H1 (cell line): ENCODE measurements at regions not wholly inside any gene's neighbourhood (a gene's known extent, or its start where the extent isn't known, plus 50 kb on each side); places are given as distances from the start of the nearest gene placed in this dataset.

ENCODE experiments used
- CTCF ChIA-PET: fragments of 300-600 bp; sonication (Branson Sonifier 250); formaldehyde crosslinking; loops from one replicate; lab custom pipeline; 2021; ENCODE audit not compliant: partially characterized antibody; lab: Charles Lee
- POLR2A ChIA-PET: fragments of 300-600 bp; sonication (Branson Sonifier 250); formaldehyde crosslinking; loops from one replicate; lab custom pipeline; 2021; ENCODE audit warnings: inconsistent platforms; ENCODE audit not compliant: partially characterized antibody; lab: Charles Lee
- DNase-seq, 2 experiments: peaks; one replicate each; pipeline versions ENCODE4 v3.0.0 to v3.0.0-alpha.2; 2010 to 2022; ENCODE audit warnings: low spot score in 2 of 2, low read depth in 1 of 2, mixed read lengths in 1 of 2
- FAIRE-seq: peaks from 2 replicates; lab custom pipeline; 2011; peaks lifted over from hg19 to GRCh38; lab: Jason Lieb, UNC
- H2AFZ ChIP-seq: 2 replicates; pipeline ENCODE4 v1.8.1; 2012; ENCODE audit warnings: low read length, inconsistent platforms
- H2AK5ac ChIP-seq: 2 replicates; pipeline ENCODE4 v1.6.1; 2013; ENCODE audit warnings: low read depth, low read length
- H2BK120ac ChIP-seq: replicated peaks from 2 replicates; pipeline ENCODE3; 2013; ENCODE audit warnings: low read depth, low read length, inconsistent platforms
- H2BK12ac ChIP-seq: 2 replicates; pipeline ENCODE4 v1.6.1; 2013; ENCODE audit warnings: low read depth, low read length
- H2BK15ac ChIP-seq: 2 replicates; pipeline ENCODE4 v1.6.1; 2013; ENCODE audit warnings: low read length
- H2BK20ac ChIP-seq: 2 replicates; pipeline ENCODE4 v1.6.1; 2013; ENCODE audit warnings: low read length
- H2BK5ac ChIP-seq: 2 replicates; pipeline ENCODE4 v1.6.1; 2013; ENCODE audit warnings: low read depth, low read length
- H3K14ac ChIP-seq: 2 replicates; pipeline ENCODE4 v1.6.1; 2013; ENCODE audit warnings: inconsistent platforms; ENCODE audit not compliant: insufficient read length
- H3K18ac ChIP-seq: 2 replicates; pipeline ENCODE4 v1.6.1; 2013; ENCODE audit warnings: low read length; ENCODE audit errors: extremely low read depth
- H3K23ac ChIP-seq: 2 replicates; pipeline ENCODE4 v1.6.1; 2013; ENCODE audit warnings: inconsistent platforms; ENCODE audit not compliant: insufficient read length
- H3K23me2 ChIP-seq: 2 replicates; pipeline ENCODE4 v1.6.1; 2013; ENCODE audit warnings: low read depth, low read length
- H3K27ac ChIP-seq: 2 replicates; pipeline ENCODE4 v1.6.1; 2011; ENCODE audit warnings: low read depth, low read length, inconsistent platforms
- H3K27me3 ChIP-seq, 4 experiments: replicated peaks in 1 of 4; 1 replicate in 1 of 4; 2 replicates in 3 of 4; pipeline versions ENCODE4 v1.6.1 to v1.8.1; 2011 to 2013; ENCODE audit warnings: low read length in 3 of 4, mild to moderate bottlenecking in 3 of 4, inconsistent platforms in 2 of 4, mixed read lengths in 2 of 4, moderate library complexity in 1 of 4; ENCODE audit not compliant: control insufficient read depth in 3 of 4, insufficient read depth in 3 of 4; ENCODE audit errors: extremely low read depth in 1 of 4
- H3K36me3 ChIP-seq, 4 experiments: 2 replicates each; pipeline versions ENCODE4 v1.6.1 to v1.8.1; 2011 to 2013; ENCODE audit warnings: mild to moderate bottlenecking in 4 of 4, low read length in 3 of 4, moderate library complexity in 2 of 4, control low read depth in 1 of 4, inconsistent platforms in 1 of 4; ENCODE audit not compliant: insufficient read depth in 4 of 4, control insufficient read depth in 2 of 4
- H3K4ac ChIP-seq: replicated peaks from 2 replicates; pipeline ENCODE3; 2013; ENCODE audit warnings: low read length, low read depth, mixed read lengths, inconsistent platforms; ENCODE audit not compliant: insufficient read length
- H3K4me1 ChIP-seq, 4 experiments: replicated peaks in 1 of 4; 1 replicate in 1 of 4; 2 replicates in 3 of 4; pipeline versions ENCODE4 v1.6.1 to v1.8.1; 2011 to 2013; ENCODE audit warnings: low read length in 3 of 4, inconsistent platforms in 2 of 4, mixed read lengths in 1 of 4; ENCODE audit not compliant: insufficient read depth in 4 of 4, control insufficient read depth in 3 of 4
- H3K4me2 ChIP-seq, 2 experiments: 2 replicates each; pipeline versions ENCODE4 v1.6.1 to v1.8.1; 2011 to 2013; ENCODE audit warnings: low read depth in 2 of 2, low read length in 2 of 2, control low read depth in 1 of 2, inconsistent platforms in 1 of 2, mild to moderate bottlenecking in 1 of 2; ENCODE audit not compliant: insufficient read depth in 1 of 2
- H3K4me3 ChIP-seq, 4 experiments: fragments of 200-600, 300-600 bp in 1 of 4; sonication (generic), shearing (Covaris generic), sonication (Bioruptor Twin) in 1 of 4; 2 replicates each; pipeline versions ENCODE4 v1.5.1 to v1.8.1; 2011 to 2016; ENCODE audit warnings: low read length in 4 of 4, low read depth in 3 of 4, control low read depth in 2 of 4, inconsistent platforms in 2 of 4, mild to moderate bottlenecking in 2 of 4, mixed read lengths in 1 of 4, moderate library complexity in 1 of 4; ENCODE audit not compliant: insufficient read depth in 2 of 4; ENCODE audit errors: extremely low read depth in 1 of 4
- H3K56ac ChIP-seq: replicated peaks from 2 replicates; pipeline ENCODE3; 2013; ENCODE audit warnings: low read depth, mild to moderate bottlenecking, mixed read lengths, low read length, inconsistent platforms; ENCODE audit not compliant: insufficient read length
- H3K79me1 ChIP-seq: 2 replicates; pipeline ENCODE4 v1.6.1; 2013; ENCODE audit warnings: low read depth, low read length, control low read depth
- H3K79me2 ChIP-seq, 2 experiments: 2 replicates each; pipeline versions ENCODE4 v1.6.1 to v1.8.1; 2012 to 2013; ENCODE audit warnings: low read length in 2 of 2, mild to moderate bottlenecking in 2 of 2, inconsistent platforms in 1 of 2; ENCODE audit not compliant: insufficient read depth in 2 of 2, control insufficient read depth in 1 of 2
- H3K9ac ChIP-seq, 4 experiments: replicated peaks in 1 of 4; 1 replicate in 1 of 4; 2 replicates in 3 of 4; pipeline versions ENCODE4 v1.6.1 to v1.8.1; 2011 to 2013; ENCODE audit warnings: low read depth in 3 of 4, low read length in 3 of 4, control low read depth in 2 of 4, mild to moderate bottlenecking in 2 of 4, moderate library complexity in 2 of 4, inconsistent platforms in 1 of 4; ENCODE audit errors: extremely low read depth in 1 of 4
- H3K9me3 ChIP-seq, 2 experiments: 2 replicates each; pipeline versions ENCODE4 v1.6.1 to v1.8.1; 2012 to 2013; ENCODE audit warnings: mild to moderate bottlenecking in 2 of 2, moderate library complexity in 2 of 2, control low read depth in 1 of 2, inconsistent platforms in 1 of 2, low read depth in 1 of 2, low read length in 1 of 2, mixed read lengths in 1 of 2; ENCODE audit not compliant: insufficient read depth in 2 of 2
- H4K20me1 ChIP-seq, 2 experiments: replicated peaks in 1 of 2; 2 replicates each; pipeline versions ENCODE3 to v1.8.1; 2011 to 2013; ENCODE audit warnings: inconsistent platforms in 2 of 2, low read length in 2 of 2, mild to moderate bottlenecking in 1 of 2; ENCODE audit not compliant: insufficient read depth in 2 of 2, control insufficient read depth in 1 of 2
- H4K5ac ChIP-seq: 2 replicates; pipeline ENCODE4 v1.6.1; 2013; ENCODE audit warnings: low read length, low read depth, mixed read lengths, inconsistent platforms; ENCODE audit not compliant: insufficient read length
- H4K8ac ChIP-seq: 2 replicates; pipeline ENCODE4 v1.8.0; 2013; ENCODE audit warnings: mild to moderate bottlenecking, moderate library complexity, low read length, inconsistent platforms; ENCODE audit not compliant: insufficient read depth; ENCODE audit errors: extremely low read depth
- H4K91ac ChIP-seq: replicated peaks from 2 replicates; pipeline ENCODE3; 2013; ENCODE audit warnings: low read length, mixed read lengths, inconsistent platforms; ENCODE audit not compliant: insufficient read length
- BACH1 ChIP-seq: IDR thresholded peaks from 2 replicates; pipeline ENCODE4 v1.6.1; 2012; ENCODE audit warnings: low read length, improper control_type of control experiment
- CBX5 ChIP-seq: fragments of 300-800, 300-1000 bp; sonication (generic); IDR thresholded peaks from 2 replicates; pipeline ENCODE4 v1.7.1; 2016; ENCODE audit warnings: antibody characterized with exemption, low read length, low read depth
- CREB1 ChIP-seq: IDR thresholded peaks from 2 replicates; pipeline ENCODE4 v1.6.1; 2012; ENCODE audit warnings: inconsistent platforms
- MAFK ChIP-seq: IDR thresholded peaks from 2 replicates; pipeline ENCODE4 v1.6.1; 2012; ENCODE audit warnings: low read depth, mild to moderate bottlenecking, improper control_type of control experiment, low read length
- MAX ChIP-seq: IDR thresholded peaks from 2 replicates; pipeline ENCODE4 v1.6.1; 2012; ENCODE audit warnings: inconsistent platforms
- POU5F1 ChIP-seq: IDR thresholded peaks from 2 replicates; pipeline ENCODE4 v1.6.1; 2011; ENCODE audit warnings: low read depth, mild to moderate bottlenecking, low read length, moderate library complexity
- RBBP5 ChIP-seq: IDR thresholded peaks from 2 replicates; pipeline ENCODE4 v1.7.1; 2012; ENCODE audit warnings: low read depth, mild to moderate bottlenecking, inconsistent platforms, low read length, moderate library complexity, borderline replicate concordance
- SP2 ChIP-seq: IDR thresholded peaks from 2 replicates; pipeline ENCODE4 v1.6.1; 2012; ENCODE audit warnings: mild to moderate bottlenecking, low read length, inconsistent platforms
- WGBS, 2 experiments: shearing (Covaris generic) in 1 of 2; methylation state at CpG; one replicate each; pipeline versions ENCODE4 v1.1.6 to v1.1.7; 2013 to 2015; ENCODE audit warnings: low lambda C conversion rate in 2 of 2, mixed read lengths in 2 of 2, inconsistent platforms in 1 of 2, low coverage in 1 of 2, missing lambda C conversion rate in 1 of 2; ENCODE audit not compliant: insufficient replicate concordance in 2 of 2, insufficient coverage in 1 of 2, insufficient read length in 1 of 2; ENCODE audit errors: extremely low coverage in 1 of 2, missing lambda C conversion rate in 1 of 2; 5-methylcytosine and 5-hydroxymethylcytosine counted together

- H3K9me3 ChIP-seq = no peaks in the 10 kb centered on the region
- no peak overlapping the region for H3K4me2 ChIP-seq
- no peak for TF ChIP-seq MAFK
- no peak for TF ChIP-seq BACH1
- no peak for TF ChIP-seq MAX
- TF ChIP-seq CBX5 = no peak
- TF ChIP-seq RBBP5 = no peak
- no peak for TF ChIP-seq CREB1
- TF ChIP-seq SP2 = no peak
- TF ChIP-seq POU5F1 = no peak
- ChIA-PET CTCF (interaction anchor here (1.0 kb wide), 1 partner anchor 167 kb away, joined by 3 read pairs; no protein-coding TSS in a partner anchor), POLR2A (no interaction called here)
- no peak overlapping the region for H3K23ac ChIP-seq
- no peak overlapping the region for H3K4ac ChIP-seq
- no peak overlapping the region for H2BK12ac ChIP-seq
- no peaks in the 10 kb centered on the region for H3K79me1 ChIP-seq
- H4K5ac ChIP-seq = no peak overlapping the region
- H3K4me1 ChIP-seq = peaks cover 0 to 6% (median 2%) of the 10 kb centered on the region in 4 experiments; a peak in 3 of 7 replicates
- H4K20me1 ChIP-seq = peaks cover 0 to 13% of the 10 kb centered on the region in 2 experiments
- no peak overlapping the region for H4K91ac ChIP-seq
- peaks cover 20% of the 10 kb centered on the region; the same call in 1 of the 2 replicates for H3K23me2 ChIP-seq
- no peak overlapping the region for H3K4me3 ChIP-seq
- H3K56ac ChIP-seq = no peak overlapping the region
- 91% methylated on average over 8 of the region's 8 CpGs; no CpG with 5 or more reads in 1 of the 2 experiments for WGBS, 2 experiments
- no peak for DNase-seq
- H3K18ac ChIP-seq = no peak overlapping the region
- FAIRE-seq = no peak
- H2BK15ac ChIP-seq = no peak overlapping the region
- H2BK120ac ChIP-seq = no peak overlapping the region
- H2AK5ac ChIP-seq = no peak overlapping the region
- H2BK5ac ChIP-seq = no peak overlapping the region
- H3K14ac ChIP-seq = no peak overlapping the region
- H3K79me2 ChIP-seq = no peaks in the 10 kb centered on the region
- H2BK20ac ChIP-seq = no peak overlapping the region
- H3K9ac ChIP-seq = no peak overlapping the region
- no peak overlapping the region for H3K27ac ChIP-seq
- H4K8ac ChIP-seq = no peak overlapping the region
- H3K27me3 ChIP-seq = no peaks in the 10 kb centered on the region
- H3K36me3 ChIP-seq = no peaks in the 10 kb centered on the region; a peak in 1 of 8 replicates
- no peak overlapping the region for H2AFZ ChIP-seq
Observed at GRCh38 chr10:130921911-130922440, 389.5 kb downstream of the TCERG1L start.
